IMR-90 (cell line): ENCODE measurements at regions not wholly inside any gene's neighbourhood (a gene's known extent, or its start where the extent isn't known, plus 50 kb on each side); places are given as distances from the start of the nearest gene placed in this dataset.
A peak's percentile ranks its signal among the peaks of the same experiment; 100 is the strongest.

Source experiments
- ATAC-seq: fragments of 200-7000 bp; cut with Tn5 transposase; 2 replicates; pipeline ENCODE4 v1.9.1; 2020; ENCODE audit warnings: low read depth, mild to moderate bottlenecking, moderate library complexity
- BruUV-seq: library from RNA; stranded (reverse); fragments of 400-500 nt; replicated peaks from 2 replicates; lab custom pipeline; 2021; lab: Mats Ljungman, UMichigan
- CTCF ChIA-PET: fragments of 300-600 bp; formaldehyde crosslinking; extraction: SDS; loops from one replicate; lab custom pipeline; 2021; ENCODE audit warnings: antibody characterized with exemption; lab: Yijun Ruan, JAX
- POLR2A ChIA-PET: fragments of 300-600 bp; sonication (Branson Sonifier 250); formaldehyde crosslinking; loops from one replicate; lab custom pipeline; 2022; ENCODE audit warnings: antibody characterized with exemption; ENCODE audit not compliant: unreplicated experiment; lab: Charles Lee
- DNase-seq: peaks from one replicate; pipeline ENCODE4 v3.0.0; 2013
- H2AFZ ChIP-seq: replicated peaks from 2 replicates; pipeline ENCODE3; 2013; ENCODE audit warnings: low read length, mild to moderate bottlenecking; ENCODE audit not compliant: poor library complexity
- H2AK5ac ChIP-seq: 2 replicates; pipeline ENCODE4 v1.6.1; 2013; ENCODE audit warnings: low read depth, low read length, inconsistent platforms
- H2AK9ac ChIP-seq: replicated peaks from 2 replicates; pipeline ENCODE3; 2013; ENCODE audit warnings: mild to moderate bottlenecking, low read depth, low read length, moderate library complexity; ENCODE audit not compliant: poor library complexity
- H2BK120ac ChIP-seq: 2 replicates; pipeline ENCODE4 v1.6.1; 2013; ENCODE audit warnings: low read depth, low read length, inconsistent platforms
- H2BK15ac ChIP-seq: 3 replicates; pipeline ENCODE4 v1.6.1; 2013; ENCODE audit warnings: low read depth, low read length, inconsistent platforms
- H2BK20ac ChIP-seq: 2 replicates; pipeline ENCODE4 v1.6.1; 2013; ENCODE audit warnings: low read depth, mild to moderate bottlenecking, inconsistent platforms, low read length, moderate library complexity
- H2BK5ac ChIP-seq: 2 replicates; pipeline ENCODE4 v1.6.1; 2013; ENCODE audit warnings: mild to moderate bottlenecking, low read depth, low read length, inconsistent platforms; ENCODE audit not compliant: poor library complexity, severe bottlenecking
- H3K14ac ChIP-seq: replicated peaks from 2 replicates; pipeline ENCODE4 v1.6.1; 2013; ENCODE audit warnings: low read depth, low read length, inconsistent platforms
- H3K18ac ChIP-seq: 2 replicates; pipeline ENCODE4 v1.6.1; 2013; ENCODE audit warnings: low read depth, low read length, control low read depth
- H3K23ac ChIP-seq: 2 replicates; pipeline ENCODE4 v1.6.1; 2013; ENCODE audit warnings: low read depth, low read length, inconsistent platforms
- H3K27ac ChIP-seq: 2 replicates; pipeline ENCODE4 v1.5.1; 2013; ENCODE audit warnings: mild to moderate bottlenecking, control low read depth, low read length; ENCODE audit not compliant: insufficient read depth
- H3K27me3 ChIP-seq: 2 replicates; pipeline ENCODE4 v1.6.1; 2013; ENCODE audit warnings: low read length; ENCODE audit not compliant: control insufficient read depth, insufficient read depth
- H3K36me3 ChIP-seq: 2 replicates; pipeline ENCODE4 v1.6.1; 2013; ENCODE audit warnings: low read length, mixed read lengths; ENCODE audit not compliant: control insufficient read depth, insufficient read depth
- H3K4ac ChIP-seq: 2 replicates; pipeline ENCODE4 v1.6.1; 2013; ENCODE audit warnings: low read depth, low read length, inconsistent platforms
- H3K4me1 ChIP-seq: 2 replicates; pipeline ENCODE4 v1.6.1; 2013; ENCODE audit warnings: low read length, mixed read lengths; ENCODE audit not compliant: control insufficient read depth, insufficient read depth
- H3K4me2 ChIP-seq: 2 replicates; pipeline ENCODE4 v1.6.1; 2013; ENCODE audit warnings: low read depth, mild to moderate bottlenecking, control low read depth, low read length, moderate library complexity
- H3K4me3 ChIP-seq: 2 replicates; pipeline ENCODE4 v1.5.1; 2013; ENCODE audit warnings: low read depth, mild to moderate bottlenecking, control low read depth, low read length, moderate library complexity; ENCODE audit not compliant: insufficient read depth
- H3K56ac ChIP-seq: 2 replicates; pipeline ENCODE4 v1.6.1; 2013; ENCODE audit warnings: low read length, inconsistent platforms; ENCODE audit not compliant: insufficient read depth; ENCODE audit errors: extremely low read depth
- H3K79me1 ChIP-seq, 2 experiments: 2 replicates each; pipeline ENCODE4 v1.6.1; 2013; ENCODE audit warnings: low read length in 2 of 2, inconsistent platforms in 1 of 2, low read depth in 1 of 2
- H3K9ac ChIP-seq: 2 replicates; pipeline ENCODE4 v1.6.1; 2013; ENCODE audit warnings: low read depth, low read length, control low read depth
- H3K9me1 ChIP-seq: 2 replicates; pipeline ENCODE4 v1.6.1; 2013; ENCODE audit warnings: low read length, inconsistent platforms; ENCODE audit not compliant: insufficient read depth
- H3K9me3 ChIP-seq: 2 replicates; pipeline ENCODE4 v1.6.1; 2013; ENCODE audit warnings: low read length; ENCODE audit not compliant: control insufficient read depth, insufficient read depth
- H4K20me1 ChIP-seq: 2 replicates; pipeline ENCODE4 v1.6.1; 2013; ENCODE audit warnings: low read length, inconsistent platforms; ENCODE audit not compliant: insufficient read depth
- H4K5ac ChIP-seq: 2 replicates; pipeline ENCODE4 v1.6.1; 2013; ENCODE audit warnings: mild to moderate bottlenecking, low read depth, low read length, control low read depth
- H4K8ac ChIP-seq, 2 experiments: 2 replicates each; pipeline ENCODE4 v1.6.1; 2013; ENCODE audit warnings: low read depth in 2 of 2, low read length in 2 of 2, control low read depth in 1 of 2, inconsistent platforms in 1 of 2
- H4K91ac ChIP-seq: 2 replicates; pipeline ENCODE4 v1.6.1; 2013; ENCODE audit warnings: low read depth, low read length, inconsistent platforms; ENCODE audit not compliant: insufficient read depth
- CEBPB ChIP-seq: IDR thresholded peaks from 2 replicates; pipeline ENCODE4 v1.6.1; 2012; ENCODE audit warnings: low read depth, low read length, improper control_type of control experiment
- CHD1 ChIP-seq: IDR thresholded peaks from 2 replicates; pipeline ENCODE4 v1.6.1; 2012; ENCODE audit warnings: low read depth, low read length, improper control_type of control experiment
- ELK1 ChIP-seq: fragments of 150-350 bp; IDR thresholded peaks from 2 replicates; pipeline ENCODE4 v1.6.1; 2016; ENCODE audit warnings: low read depth, mild to moderate bottlenecking, low read length, moderate library complexity, borderline replicate concordance
- MAFK ChIP-seq: IDR thresholded peaks from 2 replicates; pipeline ENCODE4 v1.6.1; 2012; ENCODE audit warnings: low read depth, low read length, improper control_type of control experiment
- MXI1 ChIP-seq: IDR thresholded peaks from 2 replicates; pipeline ENCODE4 v1.6.1; 2012; ENCODE audit warnings: low read depth, mild to moderate bottlenecking, low read length, moderate library complexity, borderline replicate concordance
- POLR2A ChIP-seq: IDR thresholded peaks from 2 replicates; pipeline ENCODE4 v1.6.1; 2012; ENCODE audit warnings: mild to moderate bottlenecking, low read depth, low read length
- RAD21 ChIP-seq: IDR thresholded peaks from 2 replicates; pipeline ENCODE4 v1.6.1; 2012; ENCODE audit warnings: low read length, improper control_type of control experiment
- RCOR1 ChIP-seq: IDR thresholded peaks from 2 replicates; pipeline ENCODE4 v1.6.1; 2012; ENCODE audit warnings: mild to moderate bottlenecking, low read length, improper control_type of control experiment; ENCODE audit not compliant: insufficient replicate concordance
- USF2 ChIP-seq: fragments of 150-350 bp; IDR thresholded peaks from 2 replicates; pipeline ENCODE4 v1.6.1; 2017; ENCODE audit warnings: mild to moderate bottlenecking, antibody characterized with exemption, low read length, low read depth
- WGBS, 2 experiments: methylation state at CpG; one replicate each; pipeline versions ENCODE4 v1.1.5 to v1.1.7; 2013; ENCODE audit warnings: missing lambda C conversion rate in 2 of 2; ENCODE audit not compliant: insufficient read length in 1 of 2; ENCODE audit errors: extremely low coverage in 2 of 2; 5-methylcytosine and 5-hydroxymethylcytosine counted together
- dilution Hi-C: fragments of 300-500 bp; cut with HindIII; formaldehyde crosslinking; loops from one replicate; pipeline ENCODE4 v1.14.3; 2018; ENCODE audit warnings: low sequenced_read_pairs; ENCODE audit not compliant: unreplicated experiment
- in situ Hi-C: fragments of 300-500 bp; cut with MboI; formaldehyde crosslinking; loops from 3 replicates; pipeline ENCODE4 v1.14.3; 2019; ENCODE audit warnings: low sequenced_read_pairs, inconsistent platforms, mixed read lengths
- intact Hi-C: fragments of 100-400 bp; cut with micrococcal nuclease; formaldehyde crosslinking; loops from 2 replicates; pipeline ENCODE4 v1.10.0; 2022
- TF ChIP-seq, protein P1 (sequence below): conservative IDR thresholded peaks from 2 replicates; pipeline ENCODE4 v1.5.1; 2012; ENCODE audit warnings: mild to moderate bottlenecking, low read depth, low read length, improper control_type of control experiment

DNA sequence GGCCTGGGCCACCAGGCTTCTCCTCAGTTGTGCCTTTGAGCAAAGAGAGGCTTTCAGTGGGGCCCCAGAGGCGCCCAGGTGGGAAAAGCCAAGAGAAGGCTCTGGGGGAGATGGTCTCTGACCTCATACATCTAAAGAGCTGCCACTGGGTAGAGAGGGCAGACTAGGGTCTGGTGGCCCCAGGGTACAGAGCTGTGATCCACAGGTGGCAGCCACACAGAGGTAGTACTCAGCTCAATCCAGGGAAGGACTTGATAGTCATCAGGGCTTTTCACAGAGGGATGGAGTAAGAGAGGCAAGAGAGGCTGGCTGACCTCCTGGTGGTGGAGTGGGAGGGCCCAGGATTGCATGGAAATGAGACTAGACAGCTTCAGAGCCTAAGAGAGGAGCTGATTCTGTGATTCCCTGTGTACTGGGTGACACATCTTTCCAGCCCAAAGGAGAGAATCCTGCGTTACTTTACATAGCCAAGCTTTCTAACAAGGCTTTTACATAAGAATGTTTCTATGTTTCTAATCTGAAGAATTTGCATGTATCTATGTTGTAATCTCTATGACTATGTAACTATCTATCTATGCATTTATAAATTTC is 53.2 kb upstream of the PJA1 start (continued):
- no peak for TF ChIP-seq USF2
- no peak for TF ChIP-seq ELK1

- H4K5ac ChIP-seq = no peak overlapping the region
- no peak overlapping the region for H3K4me3 ChIP-seq
- H3K27me3 ChIP-seq = peaks cover 44% of the 10 kb centered on the region
- BruUV-seq = no TSS peak
- CTCF ChIA-PET = interaction anchor here (0.6 kb wide), 1 partner anchor 484 kb away, joined by 3 read pairs; no protein-coding TSS in a partner anchor
- H2BK20ac ChIP-seq = no peak overlapping the region
- no peak overlapping the region for H2BK5ac ChIP-seq
- H3K18ac ChIP-seq = no peak overlapping the region
- no peak overlapping the region for H2AFZ ChIP-seq
- in situ Hi-C loops = loop anchor here (5.0 kb wide), 1 partner anchor 390 kb away; the partner anchor contains the start of gene EFNB1
- H3K79me1 ChIP-seq = no peaks in the 10 kb centered on the region
- peak; percentile 5 for DNase-seq
- no peaks in the 10 kb centered on the region for H3K36me3 ChIP-seq
- POLR2A ChIA-PET = no interaction called here
- no peak overlapping the region for H3K4ac ChIP-seq
- H2AK9ac ChIP-seq = no peak overlapping the region
- 25% methylated on average over 3 of the region's 5 CpGs; no CpG with 5 or more reads in 1 of the 2 experiments for WGBS, 2 experiments
- ATAC-seq = no peak
- no peak overlapping the region for H3K14ac ChIP-seq
- no peaks in the 10 kb centered on the region; the same call in 1 of the 2 replicates for H4K20me1 ChIP-seq
- H3K4me1 ChIP-seq = peaks cover under 1% of the 10 kb centered on the region; the same call in 1 of the 2 replicates
- H4K8ac ChIP-seq = no peak overlapping the region
- H2BK15ac ChIP-seq = no peak overlapping the region
- no peak overlapping the region for H4K91ac ChIP-seq
- H3K9me3 ChIP-seq = no peaks in the 10 kb centered on the region
- no peaks in the 10 kb centered on the region for H3K9me1 ChIP-seq
- H3K27ac ChIP-seq = no peak overlapping the region
- H3K9ac ChIP-seq = no peak overlapping the region
- dilution Hi-C loops = no loop called here
- intact Hi-C loops = no loop called here
- H3K4me2 ChIP-seq = no peak overlapping the region
- H2BK120ac ChIP-seq = no peak overlapping the region
- no peak overlapping the region for H3K23ac ChIP-seq
- no peak overlapping the region for H2AK5ac ChIP-seq
- H3K56ac ChIP-seq = no peak overlapping the region
- TF ChIP-seq CEBPB = no peak
- no peak for TF ChIP-seq RCOR1
- TF ChIP-seq MAFK = no peak
- TF ChIP-seq, protein P1, sequence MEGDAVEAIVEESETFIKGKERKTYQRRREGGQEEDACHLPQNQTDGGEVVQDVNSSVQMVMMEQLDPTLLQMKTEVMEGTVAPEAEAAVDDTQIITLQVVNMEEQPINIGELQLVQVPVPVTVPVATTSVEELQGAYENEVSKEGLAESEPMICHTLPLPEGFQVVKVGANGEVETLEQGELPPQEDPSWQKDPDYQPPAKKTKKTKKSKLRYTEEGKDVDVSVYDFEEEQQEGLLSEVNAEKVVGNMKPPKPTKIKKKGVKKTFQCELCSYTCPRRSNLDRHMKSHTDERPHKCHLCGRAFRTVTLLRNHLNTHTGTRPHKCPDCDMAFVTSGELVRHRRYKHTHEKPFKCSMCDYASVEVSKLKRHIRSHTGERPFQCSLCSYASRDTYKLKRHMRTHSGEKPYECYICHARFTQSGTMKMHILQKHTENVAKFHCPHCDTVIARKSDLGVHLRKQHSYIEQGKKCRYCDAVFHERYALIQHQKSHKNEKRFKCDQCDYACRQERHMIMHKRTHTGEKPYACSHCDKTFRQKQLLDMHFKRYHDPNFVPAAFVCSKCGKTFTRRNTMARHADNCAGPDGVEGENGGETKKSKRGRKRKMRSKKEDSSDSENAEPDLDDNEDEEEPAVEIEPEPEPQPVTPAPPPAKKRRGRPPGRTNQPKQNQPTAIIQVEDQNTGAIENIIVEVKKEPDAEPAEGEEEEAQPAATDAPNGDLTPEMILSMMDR = no peak
- no peak for TF ChIP-seq RAD21
- no peak for TF ChIP-seq ELK1
- TF ChIP-seq CHD1 = no peak
- TF ChIP-seq POLR2A = no peak
- TF ChIP-seq MXI1 = no peak
- TF ChIP-seq USF2 = no peak
These were observed 51.7 kb upstream of the PJA1 start for GRCh38 chrX:69216911-69217310.
